Progenitor cell of endocrine pancreas (in vitro differentiated cells): ENCODE measurements at regions not wholly inside any gene's neighbourhood (a gene's known extent, or its start where the extent isn't known, plus 50 kb on each side); places are given as distances from the start of the nearest gene placed in this dataset.

Experiments
- DNase-seq: peaks from one replicate; pipeline ENCODE4 v3.0.0; 2021; ENCODE audit warnings: low spot score; ENCODE audit not compliant: unreplicated experiment
- H3K27ac Mint-ChIP-seq: 2 replicates; pipeline ENCODE4 v1.8.0; 2021; ENCODE audit warnings: mild to moderate bottlenecking, moderate library complexity, mixed read lengths
- H3K27me3 Mint-ChIP-seq: 2 replicates; pipeline ENCODE4 v1.8.0; 2021; ENCODE audit warnings: mixed read lengths
- H3K36me3 Mint-ChIP-seq: 2 replicates; pipeline ENCODE4 v1.8.0; 2022; ENCODE audit warnings: mixed read lengths; ENCODE audit not compliant: insufficient read depth
- H3K4me1 Mint-ChIP-seq: 2 replicates; pipeline ENCODE4 v1.8.0; 2021; ENCODE audit warnings: low read depth, mixed read lengths
- H3K4me3 Mint-ChIP-seq: 2 replicates; pipeline ENCODE4 v1.8.0; 2021; ENCODE audit warnings: low read depth, mild to moderate bottlenecking, moderate library complexity, mixed read lengths
- H3K9me3 Mint-ChIP-seq: 2 replicates; pipeline ENCODE4 v1.8.0; 2021; ENCODE audit warnings: low read depth, mixed read lengths
- CTCF ChIP-seq: fragments of 200-600 bp; sonication (generic); IDR thresholded peaks from one replicate; pipeline ENCODE4 v1.5.0; 2021; ENCODE audit warnings: antibody characterized with exemption, mild to moderate bottlenecking; ENCODE audit not compliant: unreplicated experiment

- no peak for TF ChIP-seq CTCF
- Mint-ChIP-seq H3K27me3 (no peaks in the 10 kb centered on the region), H3K4me3 (no peak overlapping the region), H3K27ac (no peak overlapping the region), H3K36me3 (no peaks in the 10 kb centered on the region), H3K9me3 (no peaks in the 10 kb centered on the region), H3K4me1 (peaks cover 3% of the 10 kb centered on the region)
- DNase-seq, result no peak
Observed at GRCh38 chr5:52660621-52661020, 127.1 kb upstream of the ITGA1 start.

- H3K4me3 Mint-ChIP-seq, result no peak overlapping the region
- H3K9me3 Mint-ChIP-seq, result no peaks in the 10 kb centered on the region
- no peaks in the 10 kb centered on the region for H3K36me3 Mint-ChIP-seq
- no peak for DNase-seq
- peaks cover 3% of the 10 kb centered on the region for H3K4me1 Mint-ChIP-seq
- H3K27ac Mint-ChIP-seq, result no peak overlapping the region
- no peak for TF ChIP-seq CTCF
- no peaks in the 10 kb centered on the region for H3K27me3 Mint-ChIP-seq
Observed at GRCh38 chr5:52661903-52662595, 125.7 kb upstream of the ITGA1 start.

GRCh38 chr5:52665559-52665958, 122.2 kb upstream of the ITGA1 start:
- no peak overlapping the region for H3K27ac Mint-ChIP-seq
- peaks cover 3% of the 10 kb centered on the region for H3K4me1 Mint-ChIP-seq
- no peak for DNase-seq

GRCh38 chr5:52668139-52668538, 119.6 kb upstream of the ITGA1 start:
- Mint-ChIP-seq H3K9me3 (no peaks in the 10 kb centered on the region), H3K27ac (no peak overlapping the region), H3K36me3 (no peaks in the 10 kb centered on the region), H3K4me1 (peaks cover 3% of the 10 kb centered on the region), H3K27me3 (no peaks in the 10 kb centered on the region), H3K4me3 (no peak overlapping the region)
- TF ChIP-seq CTCF, result no peak
- DNase-seq, result no peak

More at GRCh38 chr5:52665559-52665958, 122.2 kb upstream of the ITGA1 start:
- H3K9me3 Mint-ChIP-seq, result no peaks in the 10 kb centered on the region
- H3K4me3 Mint-ChIP-seq, result no peak overlapping the region
- TF ChIP-seq CTCF, result no peak
- H3K27me3 Mint-ChIP-seq, result no peaks in the 10 kb centered on the region
- no peaks in the 10 kb centered on the region for H3K36me3 Mint-ChIP-seq

- Mint-ChIP-seq H3K27ac (no peak overlapping the region), H3K4me1 (peaks cover 3% of the 10 kb centered on the region), H3K4me3 (no peak overlapping the region), H3K9me3 (no peaks in the 10 kb centered on the region), H3K27me3 (no peaks in the 10 kb centered on the region), H3K36me3 (no peaks in the 10 kb centered on the region)
- DNase-seq, result no peak
- TF ChIP-seq CTCF, result no peak
Observed at GRCh38 chr5:52668544-52669185, 119.1 kb upstream of the ITGA1 start.
